GM12864 (cell line): ENCODE measurements at regions not wholly inside any gene's neighbourhood (a gene's known extent, or its start where the extent isn't known, plus 50 kb on each side); places are given as distances from the start of the nearest gene placed in this dataset.

Source experiments
- DNase-seq: peaks from one replicate; pipeline ENCODE4 v3.0.0-alpha.2; 2011; ENCODE audit warnings: low read depth
- H3K4me3 ChIP-seq: 2 replicates; pipeline ENCODE4 v1.5.1; 2011; ENCODE audit warnings: mild to moderate bottlenecking, low read depth, low read length, control low read depth
- CTCF ChIP-seq: IDR thresholded peaks from 2 replicates; pipeline ENCODE4 v1.5.1; 2011; ENCODE audit warnings: low read depth, mild to moderate bottlenecking, moderate library complexity, low read length, control low read depth, inconsistent platforms; ENCODE audit errors: missing control alignments

DNA sequence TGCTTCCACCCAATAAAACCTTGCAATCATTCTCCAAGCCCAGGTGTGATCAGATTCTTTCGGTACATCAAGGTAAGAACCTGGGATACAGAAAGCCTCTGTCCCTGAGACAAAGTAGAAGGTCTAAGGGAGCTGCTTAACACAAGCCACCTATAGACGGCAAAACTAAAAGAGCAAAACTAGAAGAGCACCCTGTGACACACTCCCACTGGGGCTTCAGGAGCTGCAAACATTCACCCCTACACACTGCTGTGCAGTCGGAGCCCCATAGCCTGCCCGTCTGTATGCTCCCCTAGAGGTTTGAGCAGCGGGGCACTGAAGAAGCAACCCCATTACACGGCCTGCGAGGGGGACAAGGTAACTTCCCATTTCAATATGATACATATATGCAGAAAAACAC is 179.6 kb upstream of the CDH9 start:
- TF ChIP-seq CTCF: no peak
- H3K4me3 ChIP-seq: no peak overlapping the region
- DNase-seq: no peak

DNA sequence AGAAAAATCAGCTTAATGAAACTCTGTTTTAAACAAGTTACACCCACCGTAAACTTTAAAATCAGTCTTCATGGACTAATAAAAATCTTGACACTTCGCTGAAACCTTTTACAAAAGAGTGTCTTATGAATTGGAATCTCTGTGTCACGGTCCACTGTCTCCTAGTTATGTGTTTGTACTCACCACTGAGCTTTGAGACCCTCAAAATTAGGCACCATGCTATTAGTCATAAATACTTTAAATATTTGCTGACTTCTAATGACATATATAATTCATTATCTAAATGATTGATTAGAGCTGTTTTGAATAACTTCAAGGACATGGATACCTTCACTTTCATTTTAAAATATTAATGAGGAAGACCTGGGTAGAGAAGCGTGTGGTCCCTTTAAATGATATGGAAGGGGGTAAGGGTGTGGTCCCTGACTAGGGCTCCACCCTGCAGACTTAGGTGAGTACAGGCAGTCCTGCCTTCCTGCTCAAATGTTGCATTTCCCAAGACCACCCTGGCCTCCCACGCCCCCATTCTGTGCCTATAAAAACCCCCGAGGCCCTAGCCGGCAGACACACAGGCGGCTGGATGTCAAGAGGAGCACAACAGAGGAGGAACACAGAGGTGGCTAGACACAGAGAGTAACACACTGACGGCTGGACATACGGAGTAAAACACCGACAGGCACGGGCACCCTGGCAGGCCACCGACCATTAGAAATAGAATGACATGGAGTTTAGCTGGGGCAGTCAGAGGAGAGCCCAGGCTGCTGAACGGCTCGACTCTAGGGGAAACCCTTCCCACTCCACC is 179.0 kb upstream of the CDH9 start:
- no peak for DNase-seq
- no peak overlapping the region for H3K4me3 ChIP-seq
- no peak for TF ChIP-seq CTCF

DNA sequence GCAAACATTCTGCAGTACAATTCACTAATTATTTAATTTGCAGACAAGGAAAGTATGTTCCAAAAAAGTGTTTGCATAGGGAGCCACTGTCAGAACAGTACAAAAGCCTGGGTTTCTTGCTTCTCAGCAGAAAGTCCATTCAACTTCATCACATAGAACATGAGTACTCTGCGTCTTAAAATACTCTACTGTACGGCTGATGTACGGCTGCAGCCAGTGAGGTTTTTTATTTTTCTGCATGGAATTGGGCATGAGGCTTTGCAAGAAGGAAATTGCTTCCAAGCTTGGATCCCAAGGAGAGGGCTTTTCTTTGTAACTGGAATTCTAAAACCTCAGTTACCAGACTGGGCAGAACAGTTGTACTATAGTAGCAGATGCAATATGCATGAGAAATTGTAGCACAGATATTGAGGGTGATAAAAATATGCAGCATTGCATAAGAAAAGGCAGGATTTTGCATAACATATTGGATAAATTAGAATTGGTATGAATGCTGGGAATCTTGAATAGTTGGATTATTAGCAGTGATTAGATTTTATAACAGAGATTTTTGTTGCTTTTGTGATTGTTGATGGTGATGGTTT is 178.1 kb upstream of the CDH9 start:
- no peak overlapping the region for H3K4me3 ChIP-seq
- TF ChIP-seq CTCF: no peak
- DNase-seq: no peak

- no peak for DNase-seq
Observed at GRCh38 chr5:27208051-27208450, 169.7 kb upstream of the CDH9 start.

GRCh38 chr5:27191786-27192510 is 153.6 kb upstream of the CDH9 start:
- no peak overlapping the region for H3K4me3 ChIP-seq
- TF ChIP-seq CTCF: no peak
- DNase-seq: no peak

More at GRCh38 chr5:27208051-27208450, 169.7 kb upstream of the CDH9 start:
- H3K4me3 ChIP-seq: no peak overlapping the region
- TF ChIP-seq CTCF: no peak

GRCh38 chr5:27172693-27173092 is 134.3 kb upstream of the CDH9 start:
- no peak for DNase-seq
- H3K4me3 ChIP-seq: no peak overlapping the region
- TF ChIP-seq CTCF: no peak
